Smooth muscle cell of the brain vasculature (primary cell): ENCODE measurements at regions not wholly inside any gene's neighbourhood (a gene's known extent, or its start where the extent isn't known, plus 50 kb on each side); places are given as distances from the start of the nearest gene placed in this dataset.
"Not testable (repeated sequence)": the region's sequence is repeated elsewhere in the genome, so short reads cannot be mapped to it uniquely, and the experiment has no call there.

Source experiments
- DNase-seq: peaks from one replicate; pipeline ENCODE4 v3.0.0-alpha.2; 2012; ENCODE audit warnings: low read depth, low spot score

DNA sequence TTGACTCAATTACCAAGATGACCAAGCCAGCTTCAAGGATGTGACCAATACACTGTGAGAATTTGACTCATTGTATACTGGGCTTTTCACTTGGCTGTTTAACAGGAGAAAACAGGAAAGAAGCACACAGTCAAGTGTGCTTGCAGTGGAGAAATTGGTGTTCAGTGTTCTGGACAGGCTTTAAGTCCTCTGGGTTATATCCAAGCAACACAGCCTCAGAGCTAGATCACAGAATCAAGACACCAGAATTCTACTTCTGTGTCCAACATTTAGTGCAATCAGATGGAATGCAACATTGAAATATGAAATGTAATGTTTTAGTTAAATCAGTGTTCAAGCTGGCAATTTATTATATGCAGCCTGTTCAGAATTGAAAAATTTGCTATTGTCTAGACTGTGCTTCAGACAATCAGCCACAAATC is 694.4 kb downstream of the LTN1 start:
- no peak for DNase-seq

DNA sequence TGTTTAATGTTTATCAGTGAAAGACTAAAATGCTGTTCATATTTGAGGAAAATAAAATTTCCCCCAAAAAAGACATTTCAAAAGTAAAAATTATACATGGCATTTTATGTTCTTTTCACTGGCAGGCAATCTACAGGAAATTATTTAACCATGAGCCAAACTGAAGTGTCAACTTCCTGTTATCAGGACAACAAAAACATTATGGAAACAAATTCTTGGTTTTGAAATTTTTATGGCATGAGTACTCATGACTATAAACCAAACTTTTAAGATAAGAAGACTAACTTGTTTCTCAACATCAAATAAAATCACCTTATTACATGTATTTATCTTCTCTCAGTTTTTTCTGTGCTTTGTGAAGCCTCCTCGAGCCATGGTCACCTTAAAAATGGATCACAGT is 698.6 kb downstream of the LTN1 start:
- DNase-seq = no peak

DNA sequence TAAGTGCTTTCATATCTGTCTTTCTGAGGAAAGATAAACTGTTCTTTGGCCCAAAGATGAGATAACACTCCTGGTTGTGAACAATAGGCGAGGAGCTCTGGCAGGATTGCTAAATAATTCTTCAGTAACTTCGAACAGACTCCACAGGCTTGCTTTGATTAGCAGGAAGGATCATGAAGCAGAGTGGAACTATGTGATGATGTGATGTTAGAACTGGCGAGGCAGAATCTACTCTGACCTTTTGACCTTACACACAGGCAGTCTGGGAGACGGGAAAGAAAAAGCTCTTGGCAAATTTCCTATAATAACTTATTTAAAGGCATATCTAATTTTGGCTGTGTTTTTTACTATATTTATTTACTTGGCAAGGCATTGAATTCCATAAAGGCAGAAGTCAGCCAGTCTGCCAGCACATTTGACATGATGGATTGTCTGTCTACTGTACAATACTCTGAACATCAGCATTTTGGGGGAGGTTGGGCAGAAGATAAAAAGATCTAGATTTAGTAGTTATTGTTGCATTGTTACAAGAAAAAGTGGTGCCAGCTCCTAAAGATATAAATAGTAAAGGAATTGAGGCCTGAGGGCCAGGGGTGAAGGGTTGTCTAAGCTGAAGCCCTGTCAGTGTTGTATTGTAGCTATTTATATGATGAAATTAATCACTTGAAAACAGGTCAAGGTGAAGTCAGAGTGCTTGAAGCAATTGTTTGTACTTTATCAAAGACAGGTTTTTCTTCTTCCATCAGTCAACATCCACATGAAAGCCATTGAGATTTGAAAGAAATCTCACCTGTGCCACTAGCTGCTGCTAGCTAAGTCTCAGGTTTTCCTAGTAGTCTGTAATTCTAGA is 708.8 kb downstream of the LTN1 start:
- DNase-seq = peak; percentile 50

DNA sequence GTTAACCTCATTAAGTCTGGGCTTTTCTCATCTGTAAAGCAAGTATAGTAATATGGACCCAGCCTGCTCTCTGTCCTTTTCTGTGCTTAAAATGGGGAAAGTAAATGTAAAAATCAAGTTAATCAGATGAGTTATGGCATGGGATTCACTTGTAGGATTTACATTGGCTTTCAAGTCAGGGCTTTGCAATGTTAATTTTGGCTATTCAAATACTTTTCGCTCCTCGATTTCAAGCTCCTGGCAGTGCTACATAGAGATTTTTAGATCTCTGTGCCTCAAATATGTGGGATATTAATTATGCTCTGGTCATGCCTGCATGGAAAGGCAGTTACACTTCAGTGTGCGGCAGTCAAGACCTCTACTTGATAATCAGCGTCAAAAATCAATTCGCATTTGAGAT is 709.8 kb downstream of the LTN1 start:
- DNase-seq = no peak

DNA sequence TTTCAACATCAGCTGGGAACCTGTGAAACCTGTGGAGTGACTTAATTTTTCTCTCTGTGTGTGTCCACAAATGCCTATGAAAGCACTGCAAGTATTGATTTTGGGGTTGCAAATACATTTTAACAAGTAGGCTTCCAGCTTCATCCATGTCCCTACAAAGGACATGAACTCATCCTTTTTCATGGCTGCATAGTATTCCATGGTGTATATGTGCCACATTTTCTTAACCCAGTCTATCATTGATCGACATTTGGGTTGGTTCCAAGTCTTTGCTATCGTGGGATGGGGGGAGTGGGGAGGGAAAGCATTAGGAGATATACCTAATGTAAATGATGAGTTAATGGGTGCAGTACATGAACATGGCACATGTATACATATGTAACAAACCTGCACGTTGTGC is 711.3 kb downstream of the LTN1 start:
- not testable (repeated sequence) for DNase-seq

DNA sequence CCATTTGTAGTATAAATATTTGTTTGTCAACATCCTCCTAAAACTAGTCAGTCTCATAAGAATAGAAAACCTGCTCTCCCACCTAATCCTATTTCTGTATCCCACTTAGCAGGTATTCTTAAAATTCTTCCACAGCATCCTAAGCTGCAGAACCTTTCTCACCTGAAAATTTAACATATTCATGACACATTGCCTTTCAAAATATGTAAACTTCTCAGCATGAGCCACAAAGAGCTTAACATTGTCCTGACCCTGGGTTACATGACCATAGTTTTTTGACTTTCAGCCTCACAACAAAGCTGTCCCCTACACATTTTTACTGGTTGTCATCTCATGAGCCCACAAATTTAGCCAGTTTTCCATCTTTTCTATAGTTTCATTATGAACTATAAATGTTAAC is 712.1 kb downstream of the LTN1 start:
- DNase-seq = no peak

DNA sequence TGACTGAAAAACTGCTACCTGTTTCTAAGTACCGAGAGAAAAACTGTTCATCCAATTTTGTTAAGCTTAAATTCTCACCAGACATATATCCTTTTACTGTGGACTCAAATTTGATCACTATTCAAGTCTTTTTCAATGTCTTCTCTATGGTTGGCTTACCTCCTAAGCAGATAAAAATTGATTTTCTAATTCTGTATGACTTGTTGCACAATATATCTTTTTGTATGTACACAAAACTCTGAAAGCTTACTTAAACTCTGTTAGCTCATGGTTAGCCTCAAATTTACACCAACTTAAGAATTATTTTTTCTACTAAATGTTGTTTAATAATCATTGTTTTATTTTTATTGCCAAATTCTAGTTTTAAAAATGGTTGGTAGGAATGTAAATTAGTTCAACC is 715.4 kb downstream of the LTN1 start:
- DNase-seq = no peak

DNA sequence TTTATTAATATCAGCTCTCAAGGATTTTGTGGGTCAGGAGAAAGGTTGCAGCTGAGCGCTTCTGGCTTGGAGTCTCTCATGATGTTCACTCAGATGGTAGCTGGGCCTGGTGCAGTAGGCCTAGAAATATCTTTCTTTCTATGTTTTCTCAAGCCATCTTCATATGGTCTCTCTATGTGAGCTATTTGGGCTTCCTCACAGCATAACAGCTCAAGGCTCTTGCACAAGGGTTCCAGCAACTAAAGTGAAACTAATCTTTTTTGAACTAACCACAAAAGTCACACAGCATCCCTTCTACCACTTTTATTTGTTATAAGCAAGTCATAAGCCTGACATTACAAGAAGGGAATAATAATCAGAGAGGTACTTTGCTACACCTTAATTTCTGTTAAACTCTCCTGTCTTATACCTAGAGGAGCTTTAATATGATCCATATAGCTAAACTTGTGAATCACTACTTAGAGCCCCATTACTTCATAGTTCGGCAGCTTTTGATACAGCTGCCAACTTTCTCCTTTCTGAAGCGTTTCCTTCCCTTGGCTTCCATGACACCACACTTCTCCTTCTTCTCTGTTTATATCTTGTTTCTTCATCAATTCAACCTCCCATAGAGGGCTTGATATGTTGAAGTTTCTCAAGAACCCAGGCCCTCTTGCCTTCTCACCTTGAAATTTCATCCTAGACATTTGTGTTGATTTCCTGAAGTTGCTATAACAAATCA is 720.2 kb downstream of the LTN1 start:
- no peak for DNase-seq

DNA sequence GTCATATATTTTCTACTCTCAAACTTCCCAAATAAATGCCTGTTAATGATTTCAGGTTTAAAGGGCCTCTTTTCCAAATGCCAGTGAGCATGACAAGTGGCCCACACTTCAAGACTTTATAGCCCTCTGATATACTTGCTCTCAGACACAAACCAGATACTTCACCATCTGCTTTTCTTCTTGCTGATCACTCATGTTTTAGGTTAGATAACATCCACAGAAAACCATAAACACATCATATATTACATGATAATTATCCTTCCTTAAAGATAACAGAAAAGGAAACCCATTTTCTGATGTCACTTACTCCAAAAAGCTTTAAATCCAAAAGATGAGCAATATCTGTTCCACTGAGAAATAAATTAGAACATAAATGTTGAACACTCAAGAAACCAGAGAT is 723.5 kb downstream of the LTN1 start:
- no peak for DNase-seq

DNA sequence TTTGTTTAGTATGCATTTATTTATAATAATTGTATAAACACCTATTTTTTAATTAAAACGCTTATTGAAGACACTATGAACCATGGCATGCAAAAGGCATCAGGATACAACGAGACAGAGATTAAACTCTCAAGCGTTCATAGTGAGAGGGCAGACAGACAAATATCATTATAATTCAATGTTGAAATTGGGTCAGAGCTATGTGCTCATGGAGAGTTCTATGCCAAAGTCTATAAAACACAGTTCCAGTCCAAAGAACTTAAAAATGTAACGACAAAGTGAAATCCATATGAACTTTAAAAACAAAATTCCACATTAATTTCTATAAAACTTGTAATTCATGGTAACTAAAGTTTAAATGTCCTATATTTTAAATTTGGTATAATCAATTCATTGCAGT is 724.0 kb downstream of the LTN1 start:
- DNase-seq = no peak

DNA sequence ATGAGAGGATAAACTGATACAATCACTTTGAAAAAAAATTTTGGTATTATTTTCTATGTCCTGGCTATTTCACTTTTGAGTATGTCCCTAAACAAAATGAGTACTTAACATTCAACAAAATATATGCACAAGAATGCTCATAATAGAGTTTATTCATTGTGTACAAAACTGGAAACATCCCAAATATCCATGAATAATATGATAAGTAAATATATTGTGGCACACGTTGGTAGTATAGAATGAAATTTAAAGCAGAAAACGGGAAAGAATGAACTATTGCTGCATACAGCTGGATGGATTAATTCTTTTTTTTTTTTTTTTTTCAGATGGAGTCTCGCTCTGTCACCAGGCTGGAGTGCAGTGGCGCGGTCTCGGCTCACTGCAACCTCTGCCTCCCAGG is 725.2 kb downstream of the LTN1 start:
- DNase-seq = no peak

DNA sequence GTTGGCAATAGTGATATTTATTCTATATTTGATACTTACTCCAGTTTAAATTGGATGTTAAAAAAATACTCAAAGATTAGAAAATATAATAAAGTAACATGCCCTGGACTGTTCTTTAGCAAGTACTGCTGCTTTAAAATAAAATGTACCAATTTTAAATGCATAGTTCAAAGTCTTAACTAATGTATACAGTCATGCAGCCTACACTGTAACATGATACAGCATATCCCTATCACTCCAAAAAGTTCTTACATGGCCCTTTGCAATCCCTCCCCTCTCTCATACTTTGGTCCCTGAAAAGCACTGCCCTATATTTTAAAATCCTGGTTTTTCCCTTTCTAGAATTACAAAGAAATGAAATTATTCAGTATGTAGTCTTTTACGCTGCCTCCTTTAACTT is 726.6 kb downstream of the LTN1 start:
- no peak for DNase-seq

DNA sequence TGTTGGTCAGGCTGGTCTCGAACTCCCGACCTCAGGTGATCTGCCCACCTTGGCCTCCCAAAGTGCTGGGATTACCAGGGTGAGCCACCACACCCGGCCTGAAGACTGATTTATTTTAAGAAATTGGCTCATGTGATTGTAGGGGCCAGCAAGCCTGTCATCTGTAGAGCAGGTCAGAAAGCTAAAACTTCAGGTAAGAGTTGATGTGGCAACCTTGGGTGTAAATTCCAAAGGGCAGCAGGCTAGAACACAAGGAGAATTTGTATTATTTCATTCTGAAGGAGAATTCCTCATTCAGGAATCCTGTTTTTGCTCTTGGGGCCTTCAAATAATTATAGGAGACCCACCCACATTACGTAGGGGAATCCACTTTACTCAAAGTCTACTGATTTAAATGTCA is 728.7 kb downstream of the LTN1 start:
- no peak for DNase-seq

DNA sequence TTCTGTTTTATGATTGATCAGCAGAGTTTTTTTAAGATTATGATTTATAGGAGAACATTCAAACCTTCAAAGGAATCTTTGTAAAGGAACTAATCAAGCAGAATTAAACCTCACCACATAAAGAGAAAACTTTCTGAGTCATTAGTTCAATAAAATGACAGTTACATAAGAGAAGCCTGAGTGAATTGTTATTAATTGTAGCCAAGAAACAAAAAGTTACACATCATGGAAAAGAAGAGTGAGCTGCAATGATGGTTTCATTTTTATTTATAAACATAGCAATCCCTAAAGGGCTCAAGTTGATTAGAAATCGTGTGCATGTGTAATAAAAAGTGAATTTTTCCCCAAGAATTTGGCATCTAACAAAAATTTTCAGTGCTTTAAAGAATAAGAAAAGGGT is 731.4 kb downstream of the LTN1 start:
- no peak for DNase-seq

DNA sequence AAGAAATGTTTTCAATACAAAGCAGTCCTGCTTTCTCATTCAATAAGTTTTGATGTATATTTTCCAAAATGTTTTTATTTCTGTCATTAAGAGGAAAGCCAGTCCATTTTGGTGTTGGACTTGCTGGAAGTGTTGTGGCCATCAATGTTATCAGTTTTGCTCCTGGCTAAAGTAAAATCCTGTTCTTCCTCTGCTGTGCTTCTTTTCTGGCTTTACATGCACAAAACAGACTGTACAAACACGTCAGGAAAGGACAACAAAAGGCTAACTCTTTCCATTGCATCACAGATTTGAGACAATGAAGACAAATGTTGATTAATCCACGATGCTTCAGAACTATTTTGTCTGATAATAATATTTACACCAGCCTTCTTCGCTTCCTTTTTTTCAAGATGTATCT is 735.4 kb downstream of the LTN1 start:
- no peak for DNase-seq

DNA sequence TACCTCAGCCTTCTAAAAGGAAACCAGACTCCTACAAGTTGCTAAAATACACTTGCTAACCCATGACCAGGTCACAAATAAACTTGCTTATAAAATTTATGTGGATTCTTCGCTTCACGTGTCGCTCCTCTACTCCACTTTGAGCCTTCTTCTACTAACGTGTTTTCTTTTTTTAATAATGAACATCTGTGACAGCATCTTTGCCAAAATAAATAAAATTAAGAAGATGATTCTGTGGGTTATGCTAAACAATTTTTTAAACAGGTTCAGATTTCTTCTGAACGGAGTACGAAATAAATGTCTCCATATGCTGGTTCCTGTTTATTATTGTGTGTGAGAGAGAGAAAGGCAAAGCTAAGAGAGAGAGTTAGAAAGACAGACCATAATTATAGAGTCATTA is 735.8 kb downstream of the LTN1 start:
- DNase-seq = no peak

DNA sequence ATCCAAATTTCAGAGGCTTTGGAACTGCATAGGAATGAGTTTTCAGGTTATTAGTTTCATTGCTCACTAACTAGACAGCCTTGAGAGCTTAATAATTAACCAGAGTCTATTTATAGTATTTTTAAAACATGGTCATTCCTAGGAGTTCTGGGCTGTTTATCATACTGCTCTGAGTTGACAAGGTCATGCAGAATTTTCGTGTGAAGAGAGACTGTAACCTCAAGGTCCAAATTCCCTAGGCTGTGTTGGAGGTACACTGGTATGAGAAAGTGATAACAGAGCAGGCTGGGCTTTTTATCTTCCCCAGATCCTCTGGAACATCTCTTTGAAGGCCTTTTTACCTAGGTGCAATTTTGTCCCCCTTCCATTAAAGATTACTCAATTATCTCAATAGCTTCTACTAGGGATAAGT is 736.3 kb downstream of the LTN1 start:
- no peak for DNase-seq

DNA sequence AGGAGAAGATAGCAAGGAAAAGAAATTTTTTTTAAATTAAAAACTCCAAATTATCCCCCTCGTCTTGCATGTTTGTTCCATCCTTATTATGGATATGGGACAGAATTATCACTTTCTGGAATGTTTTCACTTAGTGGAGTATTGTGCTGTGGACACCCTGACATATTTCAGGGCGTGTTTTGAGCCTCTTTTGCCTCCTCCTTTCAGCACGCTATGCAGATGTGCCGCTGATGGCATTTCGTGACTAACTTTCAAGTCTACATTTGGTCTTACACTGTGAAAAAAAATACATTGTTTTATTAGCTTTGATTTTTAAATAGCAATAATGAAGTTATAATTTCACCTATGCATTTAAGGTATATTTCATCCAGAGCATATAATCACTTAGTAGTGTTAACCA is 738.7 kb downstream of the LTN1 start:
- no peak for DNase-seq

DNA sequence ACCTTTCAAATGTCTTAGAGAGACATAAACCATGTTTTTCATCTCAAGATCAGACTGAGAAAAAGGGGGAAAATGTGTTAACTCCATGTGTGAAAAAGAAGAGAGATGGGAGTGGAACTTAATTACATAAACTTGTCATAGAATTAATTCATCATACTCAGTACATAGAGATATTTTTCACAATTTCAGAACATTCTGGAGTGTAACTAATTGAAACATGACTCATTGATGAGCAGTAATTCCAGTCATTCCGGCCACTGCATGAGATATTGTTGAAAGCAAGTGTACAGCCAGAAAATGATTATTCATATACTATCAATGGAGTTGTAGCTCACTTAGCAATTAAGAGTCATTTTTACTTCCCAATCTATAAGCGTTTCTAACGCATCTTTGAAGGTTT is 739.3 kb downstream of the LTN1 start:
- no peak for DNase-seq

DNA sequence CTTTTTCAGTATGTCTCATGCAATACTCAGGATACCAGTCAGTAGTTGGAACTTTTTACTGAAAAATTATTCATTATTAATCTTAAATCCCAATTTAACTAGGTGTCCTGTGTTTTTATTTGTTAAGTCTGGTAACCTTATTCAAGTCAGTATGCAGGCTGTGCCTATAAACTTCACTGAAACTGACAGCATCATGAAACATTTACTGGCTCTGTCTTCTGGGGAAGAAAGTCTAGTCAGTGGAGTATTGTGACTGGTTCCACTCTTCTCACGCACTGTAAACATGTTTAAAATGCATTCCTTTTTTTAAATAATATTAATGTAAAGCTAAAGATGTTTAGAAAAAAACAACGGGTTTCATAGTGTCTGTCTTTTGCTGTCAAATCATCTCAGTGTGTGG is 739.7 kb downstream of the LTN1 start:
- DNase-seq = no peak

DNA sequence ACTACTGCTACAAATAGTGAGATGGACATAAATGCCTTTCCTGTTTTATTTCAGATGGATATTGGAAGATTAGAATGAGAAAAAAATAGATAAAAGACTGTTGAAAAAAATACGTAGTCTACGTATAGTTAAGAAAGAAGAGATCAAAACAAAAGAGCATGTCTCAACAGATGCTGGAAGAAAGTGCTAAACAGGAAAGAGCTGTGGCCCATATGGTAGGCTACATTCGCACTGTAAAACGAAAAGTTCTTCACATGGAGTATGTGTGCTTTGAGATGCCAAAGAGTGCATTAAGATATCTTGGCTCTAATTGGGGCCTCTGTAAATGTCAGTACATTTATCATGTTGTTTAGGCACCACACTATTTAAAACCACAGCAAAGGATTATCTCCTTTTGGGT is 741.7 kb downstream of the LTN1 start:
- DNase-seq = no peak

DNA sequence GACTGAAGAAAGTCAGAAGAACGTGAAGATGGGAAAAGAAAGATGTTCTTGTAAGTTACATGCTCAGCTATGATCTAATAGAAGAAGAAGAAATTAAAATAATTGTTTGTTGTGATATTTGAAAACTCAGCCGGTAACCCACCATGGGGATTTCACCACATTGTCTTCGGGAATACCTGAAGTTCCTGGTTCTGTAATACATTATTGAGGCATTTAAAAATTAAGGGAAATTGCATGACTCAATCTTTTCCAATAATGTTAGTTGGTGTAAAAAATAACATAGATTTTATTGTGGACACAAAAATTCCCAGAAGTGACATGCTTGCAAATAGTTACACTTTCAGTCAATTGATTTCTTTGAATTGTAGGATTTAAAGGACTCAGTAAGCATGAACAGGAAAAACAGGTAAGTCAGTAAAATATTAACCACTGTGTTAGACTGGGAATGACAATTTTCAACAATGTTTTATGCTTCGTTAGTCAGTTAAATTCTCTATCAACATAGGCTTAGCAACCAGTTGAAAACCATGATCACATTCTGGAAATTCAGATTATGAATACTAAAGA is 745.1 kb downstream of the LTN1 start:
- DNase-seq = no peak

DNA sequence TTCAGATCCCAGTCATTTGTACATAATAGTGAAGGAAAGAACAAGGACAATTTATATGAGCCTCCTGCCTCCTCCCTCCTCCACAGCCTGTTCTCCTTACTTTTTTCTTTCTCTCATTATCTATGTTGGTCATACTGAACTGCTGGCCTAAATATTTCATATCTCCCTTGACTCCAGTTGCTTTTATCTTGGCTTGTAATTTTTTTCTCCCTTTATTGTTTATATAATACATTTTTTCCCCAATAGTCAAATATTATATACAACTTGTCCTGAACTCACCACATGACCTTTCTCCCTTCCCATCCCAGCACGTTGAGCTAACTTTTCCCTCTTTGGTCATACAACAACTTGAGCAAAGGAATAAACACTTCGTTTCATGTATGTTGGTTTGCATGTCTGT is 752.1 kb downstream of the LTN1 start:
- no peak for DNase-seq
